ENCODE measurements at regions not wholly inside any gene's neighbourhood (a gene's known extent, or its start where the extent isn't known, plus 50 kb on each side); places are given as distances from the start of the nearest gene placed in this dataset.

DNA sequence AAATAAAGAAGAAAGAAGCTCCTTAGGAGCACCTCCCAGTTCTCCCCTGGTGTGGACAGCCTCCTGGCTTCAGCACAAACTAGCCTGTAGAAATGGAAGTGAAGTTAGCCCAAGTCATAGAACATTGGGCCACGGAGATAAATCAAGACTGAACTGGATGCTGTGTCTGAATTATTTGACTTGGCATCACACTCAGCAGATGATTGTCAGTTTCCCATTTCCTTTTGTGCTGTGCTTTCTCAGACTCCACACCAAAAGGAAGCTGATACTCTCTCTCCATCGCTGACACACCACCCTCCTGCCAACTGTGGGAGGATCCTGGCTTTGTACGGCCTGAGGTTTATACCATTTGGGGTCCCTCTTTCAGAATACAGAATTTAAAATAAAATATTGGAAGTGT is 209.8 kb downstream of the TFAP2A start:
- Mint-ChIP-seq H3K27ac (no peak overlapping the region), H3K27me3 (no peaks in the 10 kb centered on the region), H3K9me3 (peaks cover 3% of the 10 kb centered on the region), H3K4me3 (no peak overlapping the region), H3K36me3 (ENCODE audit: low read depth) (no peaks in the 10 kb centered on the region), H3K4me1 (no peaks in the 10 kb centered on the region)
- CTCF ChIA-PET: no interaction called here
- DNase-seq: no peak
- POLR2A ChIA-PET: no interaction called here

DNA sequence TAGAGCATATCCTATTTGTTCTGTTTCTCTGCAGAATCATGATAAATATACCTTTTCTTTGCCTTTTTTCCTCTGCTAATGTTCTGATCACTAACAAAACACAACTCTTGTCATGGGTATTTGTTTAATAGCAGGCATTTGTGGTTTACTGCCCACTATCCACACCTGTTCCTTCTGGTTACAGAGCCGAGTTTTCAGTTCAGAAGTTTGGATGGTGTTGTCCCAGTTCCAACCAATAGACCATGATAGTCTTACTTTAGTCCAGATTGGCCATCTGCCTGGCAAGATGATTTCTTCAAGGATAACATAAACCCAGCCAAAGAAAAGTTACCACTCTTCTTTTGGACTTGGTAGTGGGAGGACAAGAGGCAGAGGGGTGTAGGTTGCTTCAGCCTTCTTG is 211.2 kb downstream of the TFAP2A start:
- H3K36me3 Mint-ChIP-seq (ENCODE audit: low read depth): no peaks in the 10 kb centered on the region
- POLR2A ChIA-PET: no interaction called here
- peaks cover 3% of the 10 kb centered on the region for H3K9me3 Mint-ChIP-seq
- H3K4me3 Mint-ChIP-seq: no peak overlapping the region
- H3K27ac Mint-ChIP-seq: no peak overlapping the region
- H3K27me3 Mint-ChIP-seq: no peaks in the 10 kb centered on the region
- DNase-seq: no peak
- H3K4me1 Mint-ChIP-seq: no peaks in the 10 kb centered on the region
- CTCF ChIA-PET: no interaction called here

DNA sequence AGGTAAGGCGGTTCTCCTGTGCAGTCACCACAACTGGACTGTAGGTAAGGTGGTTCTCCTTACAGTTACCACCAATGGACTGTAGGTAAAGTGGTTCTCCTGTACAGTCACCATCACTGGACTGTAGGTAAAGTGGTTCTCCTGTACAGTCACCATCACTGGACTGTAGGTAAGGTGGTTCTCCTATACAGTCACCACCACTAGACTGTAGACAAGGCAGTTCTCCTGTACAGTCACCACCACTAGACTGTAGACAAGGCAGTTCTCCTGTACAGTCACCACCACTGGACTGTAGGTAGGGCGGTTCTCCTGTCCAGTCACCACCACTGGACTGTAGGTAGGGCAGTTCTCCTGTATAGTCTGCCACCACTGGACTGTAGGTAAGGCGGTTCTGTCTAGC is 212.3 kb downstream of the TFAP2A start:
- ChIA-PET POLR2A (no interaction called here), CTCF (no interaction called here)
- no peak overlapping the region for H3K4me3 Mint-ChIP-seq
- H3K4me1 Mint-ChIP-seq: no peaks in the 10 kb centered on the region
- no peak overlapping the region for H3K27ac Mint-ChIP-seq
- no peaks in the 10 kb centered on the region for H3K36me3 Mint-ChIP-seq (ENCODE audit: low read depth)
- H3K27me3 Mint-ChIP-seq: no peaks in the 10 kb centered on the region
- H3K9me3 Mint-ChIP-seq: peaks cover 3% of the 10 kb centered on the region
- DNase-seq: no peak

DNA sequence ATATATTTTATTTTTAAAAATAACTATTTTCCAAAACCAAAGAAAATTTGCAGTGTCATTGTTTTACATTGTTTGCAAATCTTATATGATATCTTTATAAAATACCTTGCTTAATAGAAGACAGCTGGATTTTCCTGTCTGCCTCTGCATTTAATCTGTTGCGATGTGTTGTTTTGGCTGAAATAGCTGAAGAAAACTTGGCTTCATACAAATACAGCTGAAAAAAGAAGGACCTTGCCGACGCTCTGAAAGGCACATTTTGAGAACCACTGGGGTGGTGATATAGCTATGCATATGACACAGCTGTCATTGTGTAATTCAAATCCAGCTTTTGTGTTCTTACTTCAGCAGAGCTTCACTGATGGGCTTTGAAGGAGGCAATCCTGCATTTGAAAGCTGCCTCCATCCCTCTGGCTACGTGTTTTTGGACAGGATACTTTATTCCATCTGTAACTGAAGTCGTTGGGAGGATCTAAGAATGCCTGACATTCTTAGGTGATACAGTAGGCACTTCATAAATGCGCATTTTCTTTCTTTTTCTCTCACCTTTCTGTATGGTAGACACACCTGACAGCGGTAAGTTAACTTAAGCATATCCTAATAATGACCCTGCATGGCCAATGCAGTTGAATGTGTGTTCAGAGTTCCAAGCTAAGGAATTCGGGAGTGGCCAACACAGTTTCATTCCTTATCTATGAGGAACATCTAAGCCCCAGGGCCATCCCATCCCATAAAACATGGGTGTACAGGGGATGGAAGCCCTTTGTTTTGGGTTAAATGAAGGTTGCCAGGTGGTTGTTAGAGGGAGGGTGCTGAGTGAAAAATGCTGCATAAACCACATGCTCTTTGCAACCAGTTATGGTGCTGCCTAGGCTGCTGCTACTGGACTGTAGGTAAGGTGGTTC is 213.0 kb downstream of the TFAP2A start:
- POLR2A ChIA-PET: no interaction called here
- CTCF ChIA-PET: no interaction called here
- Mint-ChIP-seq H3K27me3 (no peaks in the 10 kb centered on the region), H3K27ac (no peak overlapping the region), H3K4me1 (no peaks in the 10 kb centered on the region), H3K9me3 (peaks cover 3% of the 10 kb centered on the region), H3K4me3 (no peak overlapping the region), H3K36me3 (ENCODE audit: low read depth) (no peaks in the 10 kb centered on the region)
- DNase-seq: no peak

DNA sequence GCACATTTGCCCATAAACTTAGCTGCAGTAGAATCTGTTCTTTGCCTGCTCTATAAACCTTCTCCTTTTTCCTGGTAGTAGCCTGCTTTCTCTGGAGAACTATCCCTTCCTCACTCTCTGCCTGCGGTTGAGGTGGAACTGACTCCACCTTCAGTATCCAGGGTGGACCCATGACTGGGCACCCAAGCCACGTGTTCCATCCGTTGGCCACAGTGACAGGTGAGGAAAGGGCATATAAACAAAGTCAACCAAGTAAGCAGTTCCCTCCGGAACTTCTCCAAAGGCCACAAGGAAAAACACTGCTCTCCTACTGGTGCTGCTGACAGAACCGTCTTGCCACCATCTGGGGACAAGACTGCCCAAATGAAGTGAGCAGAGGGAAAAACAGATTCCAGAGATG is 218.8 kb downstream of the TFAP2A start:
- POLR2A ChIA-PET: no interaction called here
- DNase-seq: no peak

DNA sequence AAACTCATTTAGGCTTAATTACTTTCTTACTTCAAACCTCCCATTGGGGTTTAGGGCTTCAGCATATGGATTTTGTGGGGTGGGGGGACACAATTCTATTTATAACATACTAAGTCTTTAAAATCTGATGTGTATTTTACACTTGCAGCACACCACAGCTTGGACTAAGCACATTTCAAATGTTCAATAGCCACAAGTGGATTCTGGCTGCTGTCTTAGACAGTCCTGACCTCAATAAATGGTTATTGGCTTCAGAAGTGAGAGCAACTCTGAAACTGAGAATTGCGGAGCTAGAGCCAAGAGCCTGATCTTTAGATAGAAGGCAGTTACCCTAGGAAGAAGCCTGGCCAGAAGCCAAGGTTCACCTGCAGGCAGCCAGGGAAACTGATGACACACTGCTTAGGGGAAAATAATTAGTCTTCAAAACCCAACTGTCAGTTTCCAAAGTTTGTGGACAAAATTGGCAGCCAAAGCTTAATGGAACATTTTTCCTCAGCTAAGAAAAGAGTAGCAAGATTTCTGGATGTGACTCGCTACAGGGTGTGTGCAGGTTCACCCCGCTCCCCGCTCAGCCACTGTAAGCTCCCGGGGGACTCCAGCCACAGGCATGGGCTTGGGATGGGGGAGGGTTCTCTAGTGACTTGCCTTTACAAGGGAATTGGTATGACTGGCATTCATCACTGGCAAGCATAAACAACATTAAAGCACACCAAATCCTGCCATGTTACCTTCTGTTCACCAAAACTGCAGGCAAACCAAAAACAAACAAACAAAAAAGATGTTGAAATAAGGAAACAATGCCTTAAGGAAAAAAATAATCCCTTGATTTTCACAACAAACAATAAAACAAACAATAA is 219.8 kb downstream of the TFAP2A start:
- DNase-seq: no peak
- no peaks in the 10 kb centered on the region for H3K36me3 Mint-ChIP-seq (ENCODE audit: low read depth)

More for the DNA sequence above, 218.8 kb downstream of the TFAP2A start:
- CTCF ChIA-PET: no interaction called here
- Mint-ChIP-seq H3K36me3 (ENCODE audit: low read depth) (no peaks in the 10 kb centered on the region), H3K9me3 (peaks cover 3% of the 10 kb centered on the region), H3K4me3 (no peak overlapping the region), H3K27me3 (no peaks in the 10 kb centered on the region), H3K4me1 (no peaks in the 10 kb centered on the region), H3K27ac (no peak overlapping the region)

DNA sequence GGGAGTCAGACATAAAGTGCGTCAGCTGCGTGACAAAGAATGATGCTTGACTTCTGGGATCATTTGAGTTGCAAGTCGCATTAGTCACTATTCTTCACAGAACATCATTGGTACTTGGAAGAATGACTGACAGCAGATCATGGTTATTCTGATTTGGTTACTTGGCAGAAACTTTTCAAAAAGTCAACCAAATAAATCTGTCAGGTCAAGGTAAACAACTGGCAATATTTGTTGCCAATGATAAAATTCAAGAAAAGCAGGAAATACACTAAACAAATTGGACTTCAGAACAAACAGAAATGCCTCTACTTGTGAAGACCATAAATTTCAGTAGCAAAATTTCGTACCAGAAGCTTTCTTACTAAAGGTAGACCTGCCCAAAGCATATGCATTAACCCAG is 221.6 kb downstream of the TFAP2A start:
- POLR2A ChIA-PET: no interaction called here
- CTCF ChIA-PET: no interaction called here
- H3K36me3 Mint-ChIP-seq (ENCODE audit: low read depth): no peaks in the 10 kb centered on the region
- no peaks in the 10 kb centered on the region for H3K27me3 Mint-ChIP-seq
- H3K27ac Mint-ChIP-seq: no peak overlapping the region
- H3K9me3 Mint-ChIP-seq: no peaks in the 10 kb centered on the region
- DNase-seq: no peak
- H3K4me3 Mint-ChIP-seq: no peak overlapping the region
- no peaks in the 10 kb centered on the region for H3K4me1 Mint-ChIP-seq

More for the DNA sequence above, 219.8 kb downstream of the TFAP2A start:
- no peaks in the 10 kb centered on the region for H3K27me3 Mint-ChIP-seq
- no peak overlapping the region for H3K4me3 Mint-ChIP-seq
- no peaks in the 10 kb centered on the region for H3K4me1 Mint-ChIP-seq
- CTCF ChIA-PET: no interaction called here
- no peaks in the 10 kb centered on the region for H3K9me3 Mint-ChIP-seq
- H3K27ac Mint-ChIP-seq: no peak overlapping the region
- POLR2A ChIA-PET: no interaction called here

DNA sequence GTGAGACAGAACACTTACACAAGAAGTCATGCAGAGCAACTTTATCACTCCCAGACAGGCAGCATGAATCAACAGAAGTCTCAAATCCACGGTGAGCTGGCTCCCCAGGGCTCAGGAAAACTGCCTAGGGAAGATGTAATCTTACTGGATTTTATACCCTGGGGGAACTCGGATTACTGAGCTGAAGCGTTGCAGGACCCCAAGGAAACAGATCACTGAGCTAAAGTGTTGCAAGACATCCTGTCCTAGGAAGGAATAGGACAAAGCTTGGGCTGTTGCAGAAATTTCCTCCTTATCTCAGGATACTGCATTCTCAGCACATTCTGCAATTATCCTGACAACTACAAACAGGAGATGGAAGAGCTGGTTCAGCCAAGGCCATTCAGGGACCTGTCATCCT is 224.8 kb downstream of the TFAP2A start:
- no peak overlapping the region for H3K4me3 Mint-ChIP-seq

DNA sequence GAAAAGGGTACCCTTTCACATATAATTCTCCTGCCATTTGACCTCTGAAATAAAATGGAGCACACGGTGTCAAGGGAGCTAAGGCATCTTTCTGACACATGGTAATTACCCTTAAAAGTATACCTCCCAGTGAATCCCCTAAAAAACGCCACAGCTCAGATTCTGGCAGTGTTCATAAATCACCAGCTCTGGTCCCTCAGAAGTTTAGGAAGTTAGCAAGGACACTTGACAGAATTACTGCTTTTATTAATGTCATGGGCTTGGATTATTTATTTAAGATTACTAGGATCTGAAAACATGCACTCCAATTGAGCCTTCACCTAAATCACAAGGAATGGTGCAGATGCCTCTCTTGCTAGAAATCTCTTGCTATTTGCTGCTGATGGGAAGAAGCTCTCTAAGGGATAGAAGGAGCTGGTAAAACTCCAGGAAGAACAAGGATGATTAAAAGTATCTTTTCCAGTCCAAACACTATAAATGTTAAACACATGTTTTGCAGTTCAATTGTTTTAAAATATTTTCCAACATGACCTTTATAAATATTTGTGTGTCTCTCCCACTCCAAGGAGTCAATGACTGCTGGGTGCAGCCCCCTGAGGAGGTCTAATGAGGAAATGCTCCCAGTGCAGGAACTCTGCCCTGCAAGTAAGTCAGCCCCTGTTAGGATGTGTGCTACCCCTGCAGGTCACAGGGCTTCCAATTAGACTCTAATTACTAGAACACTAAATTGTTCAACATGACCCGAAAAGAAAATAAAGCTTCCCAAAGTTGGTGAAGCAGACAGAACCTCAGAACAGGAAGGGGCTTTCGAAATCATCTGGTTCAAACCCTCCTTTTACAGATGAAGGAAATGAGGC is 230.3 kb downstream of the TFAP2A start:
- Mint-ChIP-seq H3K36me3 (ENCODE audit: low read depth) (no peaks in the 10 kb centered on the region), H3K4me1 (no peaks in the 10 kb centered on the region), H3K27ac (no peak overlapping the region), H3K27me3 (no peaks in the 10 kb centered on the region), H3K4me3 (no peak overlapping the region), H3K9me3 (peaks cover 4% of the 10 kb centered on the region)
- ChIA-PET CTCF (no interaction called here), POLR2A (no interaction called here)
- no peak for DNase-seq

More for the DNA sequence above, 224.8 kb downstream of the TFAP2A start:
- Mint-ChIP-seq H3K27me3 (no peaks in the 10 kb centered on the region), H3K27ac (no peak overlapping the region), H3K4me1 (no peaks in the 10 kb centered on the region), H3K9me3 (no peaks in the 10 kb centered on the region), H3K36me3 (ENCODE audit: low read depth) (no peaks in the 10 kb centered on the region)
- DNase-seq: no peak
- POLR2A ChIA-PET: no interaction called here
- CTCF ChIA-PET: no interaction called here

DNA sequence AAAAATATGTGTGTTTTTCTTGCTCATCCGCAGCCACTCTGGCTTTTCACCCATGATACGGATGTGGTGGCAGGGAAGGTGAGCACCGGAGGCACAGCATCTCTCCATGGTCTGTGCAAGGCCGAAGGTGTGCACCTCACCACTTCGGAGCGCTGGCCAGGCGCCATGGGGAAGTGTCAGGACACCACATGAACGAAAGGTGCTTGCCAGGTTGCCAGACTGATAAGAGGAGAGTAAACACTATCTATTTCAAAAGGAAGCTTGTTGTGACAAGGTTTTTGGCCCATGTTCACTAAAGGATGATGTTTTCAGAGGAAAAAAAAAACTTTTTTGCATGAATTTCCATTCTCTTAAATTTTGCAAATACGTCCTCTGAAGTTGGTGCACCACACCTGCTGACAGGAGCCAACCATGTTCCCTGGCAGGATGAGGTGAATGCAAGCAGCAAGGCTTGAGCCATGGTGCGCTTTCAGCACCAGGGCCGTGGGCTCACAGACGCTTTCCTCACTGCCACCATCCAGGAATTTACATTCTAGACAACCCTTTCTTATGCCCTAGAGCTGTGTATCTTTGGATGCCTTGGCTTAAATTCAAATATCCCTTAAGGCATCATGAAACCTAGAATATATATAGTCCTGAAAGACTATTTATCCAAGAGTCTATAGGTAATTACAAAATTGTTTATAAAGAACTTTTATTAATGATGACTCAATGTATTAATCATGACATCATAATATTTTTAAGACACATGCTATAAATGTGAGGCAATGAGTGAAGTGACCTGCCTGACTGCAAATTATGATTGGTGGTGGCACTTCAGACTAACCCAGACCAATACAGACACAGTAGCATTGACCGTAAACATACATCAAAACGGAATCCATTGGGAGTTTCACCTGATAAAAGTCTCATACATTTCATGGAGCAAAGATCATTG is 234.5 kb downstream of the TFAP2A start:
- no peak overlapping the region for H3K27ac Mint-ChIP-seq
- ChIA-PET POLR2A (no interaction called here), CTCF (no interaction called here)
- peaks cover 4% of the 10 kb centered on the region for H3K9me3 Mint-ChIP-seq
- DNase-seq: no peak
- H3K36me3 Mint-ChIP-seq (ENCODE audit: low read depth): no peaks in the 10 kb centered on the region
- H3K27me3 Mint-ChIP-seq: no peaks in the 10 kb centered on the region
- no peak overlapping the region for H3K4me3 Mint-ChIP-seq
- H3K4me1 Mint-ChIP-seq: no peaks in the 10 kb centered on the region

DNA sequence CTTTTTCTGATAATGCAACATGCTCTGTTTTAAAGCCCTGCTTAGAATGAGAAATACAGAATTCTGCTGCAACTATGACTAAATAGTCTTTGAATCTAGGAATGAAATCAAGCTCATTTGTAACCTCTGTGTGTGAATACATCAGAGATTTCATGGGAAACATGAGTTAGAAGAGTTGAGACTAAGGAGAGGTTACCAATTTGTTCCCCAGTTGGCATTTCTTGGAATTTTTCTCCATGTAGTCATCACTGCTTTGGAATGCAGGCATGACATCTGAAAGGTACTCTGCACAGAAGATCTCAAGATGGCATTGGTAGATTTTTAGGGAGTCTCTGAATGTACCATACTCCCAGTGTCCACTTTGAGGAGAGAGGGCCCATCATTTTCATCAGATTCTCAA is 237.2 kb downstream of the TFAP2A start:
- DNase-seq: no peak
- H3K27ac Mint-ChIP-seq: no peak overlapping the region
- H3K9me3 Mint-ChIP-seq: peaks cover 2% of the 10 kb centered on the region
- no peak overlapping the region for H3K4me3 Mint-ChIP-seq
- no peaks in the 10 kb centered on the region for H3K36me3 Mint-ChIP-seq (ENCODE audit: low read depth)
- no peaks in the 10 kb centered on the region for H3K27me3 Mint-ChIP-seq
- H3K4me1 Mint-ChIP-seq: no peaks in the 10 kb centered on the region
- ChIA-PET CTCF (interaction anchor here (0.5 kb wide), 1 partner anchor 564 kb away, joined by 3 read pairs; no protein-coding TSS in a partner anchor), POLR2A (no interaction called here)

DNA sequence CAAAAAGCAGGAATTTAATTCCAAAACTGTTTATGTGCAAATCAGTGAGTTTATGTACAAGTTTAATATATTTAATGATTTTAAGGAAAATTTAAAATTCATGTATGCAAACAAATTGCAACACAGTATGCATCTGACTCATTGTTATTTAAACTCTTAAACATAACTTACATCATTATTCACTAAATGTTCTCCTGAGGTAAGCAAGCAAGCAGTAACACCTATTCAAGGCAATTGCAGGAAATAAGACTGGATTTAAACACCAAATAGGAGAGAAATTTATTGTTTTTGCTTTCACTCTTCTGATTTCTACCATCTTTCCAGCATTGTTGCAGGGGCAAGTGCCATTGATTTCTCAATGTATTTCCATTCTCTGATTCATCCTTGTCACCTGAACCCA is 239.5 kb downstream of the TFAP2A start:
- POLR2A ChIA-PET: no interaction called here
- CTCF ChIA-PET: no interaction called here
- Mint-ChIP-seq H3K27ac (no peak overlapping the region), H3K4me1 (no peaks in the 10 kb centered on the region), H3K27me3 (no peaks in the 10 kb centered on the region), H3K4me3 (no peak overlapping the region), H3K9me3 (peaks cover 7% of the 10 kb centered on the region), H3K36me3 (ENCODE audit: low read depth) (no peaks in the 10 kb centered on the region)
- no peak for DNase-seq

All from activated CD4-positive, alpha-beta T cell treated with anti-CD3 and anti-CD28 coated beads, Interleukin-2, amount 10 ng/mL, durations not matched to agents 7 days and 5 days (primary cell).